ENCODE measurements at regions not wholly inside any gene's neighbourhood (a gene's known extent, or its start where the extent isn't known, plus 50 kb on each side); places are given as distances from the start of the nearest gene placed in this dataset.

DNA sequence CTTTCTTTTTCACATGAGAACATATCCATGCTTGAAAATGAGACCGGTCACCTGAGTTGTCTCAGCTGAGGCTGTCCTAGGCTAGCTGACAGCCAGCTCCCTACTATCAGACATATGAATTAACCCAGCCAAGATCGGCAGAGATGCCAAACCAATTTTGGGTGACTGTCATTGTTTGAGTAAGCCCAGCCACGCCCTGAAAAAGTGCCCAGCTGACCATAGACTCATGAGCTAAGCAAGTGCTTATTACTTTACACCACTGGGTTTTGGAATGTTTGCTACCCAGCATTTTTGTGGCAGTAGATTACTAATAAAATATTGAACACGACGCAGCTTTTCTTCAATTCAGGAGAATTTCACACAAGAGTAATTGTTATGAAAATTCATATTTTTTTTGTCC lies 265.2 kb upstream of the LYZL1 start:
- no peak overlapping the region for H3K4me3 ChIP-seq
- H3K9me3 ChIP-seq: no peaks in the 10 kb centered on the region
- H3K27me3 ChIP-seq: no peaks in the 10 kb centered on the region
- TF ChIP-seq POLR2A (IDR thresholded peaks at IDR 0.05) (no peak), EP300 (IDR thresholded peaks at IDR 0.05) (no peak)
- TF ChIP-seq, protein P1, sequence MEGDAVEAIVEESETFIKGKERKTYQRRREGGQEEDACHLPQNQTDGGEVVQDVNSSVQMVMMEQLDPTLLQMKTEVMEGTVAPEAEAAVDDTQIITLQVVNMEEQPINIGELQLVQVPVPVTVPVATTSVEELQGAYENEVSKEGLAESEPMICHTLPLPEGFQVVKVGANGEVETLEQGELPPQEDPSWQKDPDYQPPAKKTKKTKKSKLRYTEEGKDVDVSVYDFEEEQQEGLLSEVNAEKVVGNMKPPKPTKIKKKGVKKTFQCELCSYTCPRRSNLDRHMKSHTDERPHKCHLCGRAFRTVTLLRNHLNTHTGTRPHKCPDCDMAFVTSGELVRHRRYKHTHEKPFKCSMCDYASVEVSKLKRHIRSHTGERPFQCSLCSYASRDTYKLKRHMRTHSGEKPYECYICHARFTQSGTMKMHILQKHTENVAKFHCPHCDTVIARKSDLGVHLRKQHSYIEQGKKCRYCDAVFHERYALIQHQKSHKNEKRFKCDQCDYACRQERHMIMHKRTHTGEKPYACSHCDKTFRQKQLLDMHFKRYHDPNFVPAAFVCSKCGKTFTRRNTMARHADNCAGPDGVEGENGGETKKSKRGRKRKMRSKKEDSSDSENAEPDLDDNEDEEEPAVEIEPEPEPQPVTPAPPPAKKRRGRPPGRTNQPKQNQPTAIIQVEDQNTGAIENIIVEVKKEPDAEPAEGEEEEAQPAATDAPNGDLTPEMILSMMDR (IDR thresholded peaks at IDR 0.05): no peak
- H3K4me1 ChIP-seq (ENCODE audit: insufficient read depth): no peaks in the 10 kb centered on the region
- intact Hi-C loops (cut with DNase I): no loop called here
- no peak for DNase-seq
- 84 to 96% (median 86%) methylated on average over 5 of the region's 5 CpGs for WGBS, 3 donors
- H3K27ac ChIP-seq: no peak overlapping the region
- H3K36me3 ChIP-seq: no peaks in the 10 kb centered on the region

DNA sequence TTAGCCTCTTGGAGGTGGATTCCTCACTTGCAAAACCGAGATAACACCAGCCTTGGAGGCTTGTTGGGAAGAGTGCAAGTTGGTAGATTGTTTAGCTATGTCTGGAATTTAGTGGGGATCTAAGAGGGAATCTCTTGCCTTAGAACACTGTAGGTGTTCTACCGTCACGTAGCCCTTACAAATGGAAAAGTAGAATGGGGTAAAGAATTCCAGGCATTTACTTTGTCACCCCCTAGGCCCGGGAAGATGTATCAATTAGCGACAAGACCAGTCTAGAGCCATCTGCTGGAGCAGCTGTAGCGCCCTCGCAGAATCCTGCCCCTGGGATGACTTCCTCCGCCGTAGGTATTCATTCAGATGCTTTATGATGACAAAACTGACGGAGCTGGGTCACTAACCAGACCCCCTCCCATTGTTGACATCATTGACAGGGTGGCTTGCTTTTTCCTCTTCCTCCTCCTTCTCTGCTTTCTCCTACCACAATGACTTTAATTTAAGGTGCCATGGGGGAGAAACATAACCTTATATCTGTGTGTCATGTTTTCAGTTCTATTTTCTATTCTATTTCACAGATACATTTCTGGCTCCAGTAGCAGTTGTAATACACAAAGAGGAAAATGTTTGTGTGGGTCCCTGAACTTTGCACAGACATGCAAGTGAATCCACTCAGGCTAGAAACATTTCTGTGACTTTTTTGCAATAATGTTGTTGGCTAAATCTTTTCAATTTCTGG lies 262.6 kb upstream of the LYZL1 start:
- no peak for TF ChIP-seq EP300 (IDR thresholded peaks at IDR 0.05)
- TF ChIP-seq, protein P1 (IDR thresholded peaks at IDR 0.05): no peak
- DNase-seq: no peak
- Histone ChIP-seq H3K27ac (no peak overlapping the region), H3K4me3 (no peak overlapping the region), H3K9me3 (no peaks in the 10 kb centered on the region), H3K36me3 (no peaks in the 10 kb centered on the region), H3K27me3 (no peaks in the 10 kb centered on the region), H3K4me1 (ENCODE audit: insufficient read depth) (no peaks in the 10 kb centered on the region)
- WGBS, 3 donors: 68 to 92% (median 86%) methylated on average over 10 of the region's 10 CpGs
- intact Hi-C loops (cut with DNase I): no loop called here

DNA sequence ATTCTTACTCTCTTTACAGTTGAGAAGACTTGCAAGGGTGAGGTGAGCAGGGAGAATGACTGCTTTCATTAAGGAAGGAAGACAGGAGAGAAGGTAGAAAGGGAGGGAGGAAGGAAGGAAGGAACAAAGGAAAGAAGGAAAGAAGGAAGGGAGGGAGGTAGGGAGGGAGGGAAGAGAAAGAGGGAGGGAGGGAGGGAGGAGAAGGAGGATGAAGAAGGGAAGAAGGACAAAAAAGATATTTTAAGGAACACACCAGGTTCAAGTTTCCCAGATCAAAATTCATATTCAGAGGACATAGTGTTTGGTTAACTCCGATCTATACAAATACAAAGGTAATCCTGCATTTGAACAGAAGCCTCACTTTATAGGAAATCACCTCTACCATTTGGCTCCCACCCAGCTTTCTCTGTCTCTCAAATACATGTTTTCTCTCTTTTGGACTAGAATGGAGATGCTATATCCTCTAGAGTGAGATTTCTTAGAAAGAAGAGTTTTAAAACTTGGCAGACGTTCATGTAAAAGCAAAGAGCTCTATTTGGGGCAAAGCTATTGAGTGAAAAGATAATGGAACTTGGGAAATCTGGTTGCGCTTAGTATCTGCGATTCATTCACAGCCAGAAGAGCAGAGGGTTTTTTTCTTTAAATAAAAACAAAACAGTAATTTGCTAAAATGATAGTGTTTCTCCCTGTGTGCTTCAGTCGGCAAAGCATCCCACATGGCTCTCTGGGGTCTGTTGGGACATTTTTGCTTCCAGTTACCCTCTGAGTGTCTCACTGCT lies 261.9 kb upstream of the LYZL1 start:
- no peak overlapping the region for H3K4me3 ChIP-seq
- no peaks in the 10 kb centered on the region for H3K36me3 ChIP-seq
- H3K27ac ChIP-seq: no peak overlapping the region
- DNase-seq: no peak
- H3K27me3 ChIP-seq: no peaks in the 10 kb centered on the region
- WGBS, 3 donors: 23 to 30% (median 25%) methylated on average over 5 of the region's 5 CpGs
- intact Hi-C loops (cut with DNase I): no loop called here
- TF ChIP-seq EP300 (IDR thresholded peaks at IDR 0.05) (no peak), POLR2A (IDR thresholded peaks at IDR 0.05) (no peak)
- no peaks in the 10 kb centered on the region for H3K9me3 ChIP-seq
- H3K4me1 ChIP-seq (ENCODE audit: insufficient read depth): no peaks in the 10 kb centered on the region

DNA sequence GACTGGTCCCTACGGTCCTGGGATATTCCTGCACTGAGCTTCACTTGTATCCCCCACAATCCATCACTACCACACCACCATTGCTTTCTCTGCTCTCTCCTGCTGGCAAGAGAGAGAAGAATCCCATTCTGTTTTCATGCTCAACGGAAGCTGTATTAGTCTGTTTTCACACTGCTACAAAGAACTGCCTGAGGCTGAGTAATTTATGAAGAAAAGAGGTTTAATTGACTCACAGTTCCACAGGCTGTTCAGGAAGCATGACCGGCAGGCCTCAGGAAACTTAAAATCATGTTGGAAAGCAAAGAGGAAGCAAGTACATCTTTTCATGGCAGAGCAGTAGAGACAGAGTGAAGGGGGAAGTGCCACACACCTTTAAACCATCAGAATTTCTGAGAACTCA lies 260.4 kb upstream of the LYZL1 start:
- Histone ChIP-seq H3K4me3 (no peak overlapping the region), H3K4me1 (ENCODE audit: insufficient read depth) (no peaks in the 10 kb centered on the region), H3K27ac (no peak overlapping the region), H3K36me3 (no peaks in the 10 kb centered on the region), H3K9me3 (no peaks in the 10 kb centered on the region), H3K27me3 (no peaks in the 10 kb centered on the region)
- no peak for DNase-seq
- intact Hi-C loops (cut with DNase I): no loop called here
- WGBS, 3 donors: 56 to 76% (median 72%) methylated on average over 3 of the region's 3 CpGs
- TF ChIP-seq, protein P1 (IDR thresholded peaks at IDR 0.05): no peak
- TF ChIP-seq POLR2A (IDR thresholded peaks at IDR 0.05): no peak
- TF ChIP-seq EP300 (IDR thresholded peaks at IDR 0.05): no peak

DNA sequence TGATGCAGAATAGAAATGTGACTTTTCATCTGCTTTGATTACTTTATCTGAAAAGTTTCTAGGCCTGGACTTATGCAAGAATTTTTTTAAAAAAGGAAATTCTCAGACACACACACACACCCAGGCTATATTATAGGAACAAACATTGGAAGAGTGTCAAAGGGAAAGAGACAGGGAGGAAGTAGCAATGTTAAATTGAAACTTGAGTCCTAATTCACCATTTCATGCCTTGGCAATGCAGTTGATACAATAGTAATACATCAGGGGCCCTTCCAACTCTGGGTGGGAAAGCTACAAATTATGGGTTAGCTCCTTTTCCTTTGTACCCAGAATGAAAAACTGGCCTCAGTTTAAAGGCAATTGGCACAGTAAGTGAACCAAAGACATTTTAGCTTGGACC lies 258.0 kb upstream of the LYZL1 start:
- Histone ChIP-seq H3K4me1 (ENCODE audit: insufficient read depth) (no peaks in the 10 kb centered on the region), H3K9me3 (no peaks in the 10 kb centered on the region), H3K36me3 (no peaks in the 10 kb centered on the region), H3K4me3 (no peak overlapping the region), H3K27me3 (no peaks in the 10 kb centered on the region), H3K27ac (no peak overlapping the region)
- intact Hi-C loops (cut with DNase I): no loop called here
- TF ChIP-seq EP300 (IDR thresholded peaks at IDR 0.05): no peak
- TF ChIP-seq, protein P1 (IDR thresholded peaks at IDR 0.05): no peak
- TF ChIP-seq POLR2A (IDR thresholded peaks at IDR 0.05): no peak
- no peak for DNase-seq
